HCT116 (cell line): ENCODE measurements at regions not wholly inside any gene's neighbourhood (a gene's known extent, or its start where the extent isn't known, plus 50 kb on each side); places are given as distances from the start of the nearest gene placed in this dataset.

Experiments used
- ATAC-seq: fragments of 200-7000 bp; cut with Tn5 transposase; 2 replicates; pipeline ENCODE4 v1.9.1; 2020; ENCODE audit warnings: mild to moderate bottlenecking, moderate library complexity
- BruUV-seq: library from RNA; stranded (reverse); fragments of 400-500 nt; replicated peaks from 2 replicates; lab custom pipeline; 2021; lab: Mats Ljungman, UMichigan
- CTCF ChIA-PET: fragments of 300-600 bp; sonication (Branson Sonifier 250); formaldehyde crosslinking; loops from one replicate; lab custom pipeline; 2021; ENCODE audit warnings: antibody characterized with exemption; lab: Charles Lee
- POLR2A ChIA-PET: fragments of 300-600, 350-600 bp; sonication (Branson Sonifier 250); formaldehyde crosslinking; loops from one replicate; lab custom pipeline; 2021; ENCODE audit warnings: antibody characterized with exemption; lab: Charles Lee
- RAD21 ChIA-PET, 2 experiments: fragments of 300-600 bp; sonication (Branson Sonifier 250); formaldehyde crosslinking; loops; one replicate each; lab custom pipeline; 2023; ENCODE audit warnings: low total read pairs in 2 of 2; ENCODE audit not compliant: uncharacterized antibody in 2 of 2, unreplicated experiment in 2 of 2, low non-redundant PET in 1 of 2; lab: Charles Lee
- DNase-seq: peaks from one replicate; pipeline ENCODE4 v3.0.0-alpha.2; 2010; ENCODE audit warnings: low read depth, low spot score
- H2AFZ ChIP-seq: fragments of 200-600 bp; shearing (Covaris generic), sonication (generic); 2 replicates; pipeline ENCODE4 v1.6.1; 2017; ENCODE audit warnings: low read depth, mixed run types, mixed read lengths, antibody characterized with exemption, low read length; ENCODE audit not compliant: poor library complexity, severe bottlenecking
- H3K27ac ChIP-seq: 2 replicates; pipeline ENCODE4 v1.5.1; 2012; ENCODE audit warnings: low read depth, low read length
- H3K27me3 ChIP-seq: fragments of 200-600 bp; sonication (generic); 2 replicates; pipeline ENCODE4 v1.6.1; 2016; ENCODE audit warnings: mixed run types, low read length, mixed read lengths; ENCODE audit not compliant: insufficient read depth
- H3K36me3 ChIP-seq, 2 experiments: fragments of 200-500 bp in 1 of 2; fragments of 200-600 bp in 1 of 2; sonication (Bioruptor generic) in 1 of 2; sonication (generic) in 1 of 2; 2 replicates each; pipeline versions ENCODE4 v1.5.1 to v1.6.1; 2014 to 2016; ENCODE audit warnings: low read length in 2 of 2, inconsistent platforms in 1 of 2, mixed read lengths in 1 of 2, mixed run types in 1 of 2; ENCODE audit not compliant: insufficient read depth in 2 of 2, control insufficient read depth in 1 of 2
- H3K4me1 ChIP-seq, 2 experiments: fragments of 200-600 bp in 1 of 2; sonication (generic) in 1 of 2; 2 replicates each; pipeline versions ENCODE4 v1.5.1 to v1.6.1; 2012 to 2017; ENCODE audit warnings: low read length in 2 of 2, inconsistent platforms in 1 of 2, mild to moderate bottlenecking in 1 of 2, mixed read lengths in 1 of 2, mixed run types in 1 of 2, moderate library complexity in 1 of 2; ENCODE audit not compliant: insufficient read depth in 2 of 2, control insufficient read depth in 1 of 2
- H3K4me2 ChIP-seq: fragments of 200-600 bp; sonication (generic); 2 replicates; pipeline ENCODE4 v1.6.1; 2017; ENCODE audit warnings: mixed run types, low read length, mixed read lengths
- H3K4me3 ChIP-seq, 2 experiments: fragments of 200-600 bp in 1 of 2; sonication (generic) in 1 of 2; replicated peaks in 1 of 2; 2 replicates each; pipeline ENCODE4 v1.5.1; 2011 to 2016; ENCODE audit warnings: low read length in 2 of 2, control low read depth in 1 of 2, low read depth in 1 of 2, mild to moderate bottlenecking in 1 of 2, mixed read lengths in 1 of 2, mixed run types in 1 of 2
- H3K79me2 ChIP-seq: fragments of 200-600 bp; sonication (generic); 2 replicates; pipeline ENCODE4 v1.6.1; 2017; ENCODE audit warnings: mild to moderate bottlenecking, mixed run types, low read length, moderate library complexity, mixed read lengths; ENCODE audit not compliant: insufficient read depth
- H3K9ac ChIP-seq: fragments of 200-600 bp; sonication (generic); 2 replicates; pipeline ENCODE4 v1.6.1; 2016; ENCODE audit warnings: low read length, mixed read lengths
- H3K9me2 ChIP-seq: fragments of 200-600 bp; sonication (generic), shearing (Covaris generic); 2 replicates; pipeline ENCODE4 v1.6.1; 2017; ENCODE audit warnings: mixed run types, mild to moderate bottlenecking, moderate library complexity; ENCODE audit not compliant: insufficient read depth
- H3K9me3 ChIP-seq, 2 experiments: fragments of 200-500 bp in 1 of 2; fragments of 200-600 bp in 1 of 2; sonication (Bioruptor generic) in 1 of 2; sonication (generic) in 1 of 2; 2 replicates each; pipeline ENCODE4 v1.6.1; 2014 to 2017; ENCODE audit warnings: low read length in 2 of 2, mixed read lengths in 2 of 2, inconsistent platforms in 1 of 2, low read depth in 1 of 2, mild to moderate bottlenecking in 1 of 2, mixed run types in 1 of 2, moderate library complexity in 1 of 2; ENCODE audit not compliant: control insufficient read depth in 1 of 2, insufficient read depth in 1 of 2
- H4K20me1 ChIP-seq: fragments of 200-600 bp; sonication (generic), shearing (Covaris generic); 2 replicates; pipeline ENCODE4 v1.6.1; 2017; ENCODE audit warnings: mixed run types, mild to moderate bottlenecking, moderate library complexity; ENCODE audit not compliant: insufficient read depth
- EZH2 ChIP-seq: fragments of 200-600 bp; sonication (generic); IDR thresholded peaks from 2 replicates; pipeline ENCODE4 v1.6.1; 2017; ENCODE audit warnings: antibody characterized with exemption, mixed run types
- POLR2A ChIP-seq: IDR thresholded peaks from 2 replicates; pipeline ENCODE4 v1.7.0; 2011; ENCODE audit warnings: borderline replicate concordance; ENCODE audit not compliant: insufficient read depth, insufficient read length; ENCODE audit errors: extremely low read depth
- SRF ChIP-seq: IDR thresholded peaks from 2 replicates; pipeline ENCODE4 v1.6.1; 2012; ENCODE audit warnings: low read depth
- intact Hi-C: fragments of 100-400 bp; cut with micrococcal nuclease; formaldehyde crosslinking; loops from 2 replicates; pipeline ENCODE4 v1.10.0; 2022
- TF ChIP-seq, protein P1 (sequence below), 3 experiments: fragments of 200-600 bp in 1 of 3; sonication (generic) in 1 of 3; IDR thresholded peaks in 2 of 3; conservative IDR thresholded peaks in 1 of 3; 2 replicates each; pipeline ENCODE4 v1.5.1; 2012 to 2017; ENCODE audit warnings: low read depth in 2 of 3, low read length in 2 of 3, antibody characterized with exemption in 1 of 3, borderline replicate concordance in 1 of 3, control low read depth in 1 of 3, mild to moderate bottlenecking in 1 of 3, mixed read lengths in 1 of 3, mixed run types in 1 of 3, moderate library complexity in 1 of 3; ENCODE audit not compliant: insufficient read depth in 1 of 3
- TF ChIP-seq, protein P2 (sequence below): IDR thresholded peaks from 2 replicates; pipeline ENCODE4 v1.6.1; 2012; ENCODE audit warnings: low read depth

DNA sequence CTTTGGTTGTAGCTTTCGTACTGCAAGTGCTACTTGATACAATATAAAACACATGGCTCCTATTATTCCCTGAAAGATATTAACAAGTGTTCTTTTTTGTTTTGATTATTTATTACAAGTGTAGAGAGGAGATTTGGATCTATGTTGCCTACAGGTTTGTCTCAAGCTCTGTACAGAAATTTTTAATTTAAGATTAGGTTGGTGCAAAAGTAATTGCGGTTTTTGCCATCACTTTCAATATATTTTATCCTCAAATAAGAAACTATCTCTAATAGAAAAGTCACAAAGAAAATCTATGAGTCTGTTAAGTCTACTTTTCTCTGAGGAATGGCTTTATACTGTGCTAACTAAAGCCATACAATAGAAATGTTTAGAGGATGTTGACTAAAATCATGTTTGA, 1086.1 kb downstream of the GRM8 start:
- RAD21 ChIA-PET: no interaction called here
- POLR2A ChIA-PET: no interaction called here

More for the DNA sequence above, 1086.1 kb downstream of the GRM8 start:
- CTCF ChIA-PET: no interaction called here
- Histone ChIP-seq H3K4me1 (no peaks in the 10 kb centered on the region), H3K9me2 (no peaks in the 10 kb centered on the region), H3K27me3 (no peaks in the 10 kb centered on the region), H4K20me1 (no peaks in the 10 kb centered on the region), H3K79me2 (no peaks in the 10 kb centered on the region), H2AFZ (no peak overlapping the region), H3K27ac (no peak overlapping the region), H3K4me2 (no peak overlapping the region), H3K4me3 (no peak overlapping the region), H3K36me3 (no peaks in the 10 kb centered on the region), H3K9ac (no peak overlapping the region), H3K9me3 (no peaks in the 10 kb centered on the region)
- no peak for TF ChIP-seq EZH2
- no peak for TF ChIP-seq POLR2A
- TF ChIP-seq, protein P1, sequence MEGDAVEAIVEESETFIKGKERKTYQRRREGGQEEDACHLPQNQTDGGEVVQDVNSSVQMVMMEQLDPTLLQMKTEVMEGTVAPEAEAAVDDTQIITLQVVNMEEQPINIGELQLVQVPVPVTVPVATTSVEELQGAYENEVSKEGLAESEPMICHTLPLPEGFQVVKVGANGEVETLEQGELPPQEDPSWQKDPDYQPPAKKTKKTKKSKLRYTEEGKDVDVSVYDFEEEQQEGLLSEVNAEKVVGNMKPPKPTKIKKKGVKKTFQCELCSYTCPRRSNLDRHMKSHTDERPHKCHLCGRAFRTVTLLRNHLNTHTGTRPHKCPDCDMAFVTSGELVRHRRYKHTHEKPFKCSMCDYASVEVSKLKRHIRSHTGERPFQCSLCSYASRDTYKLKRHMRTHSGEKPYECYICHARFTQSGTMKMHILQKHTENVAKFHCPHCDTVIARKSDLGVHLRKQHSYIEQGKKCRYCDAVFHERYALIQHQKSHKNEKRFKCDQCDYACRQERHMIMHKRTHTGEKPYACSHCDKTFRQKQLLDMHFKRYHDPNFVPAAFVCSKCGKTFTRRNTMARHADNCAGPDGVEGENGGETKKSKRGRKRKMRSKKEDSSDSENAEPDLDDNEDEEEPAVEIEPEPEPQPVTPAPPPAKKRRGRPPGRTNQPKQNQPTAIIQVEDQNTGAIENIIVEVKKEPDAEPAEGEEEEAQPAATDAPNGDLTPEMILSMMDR (IDR thresholded peaks at IDR 0.05 in 2 of 3, conservative IDR thresholded peaks at IDR 0.05 in 1 of 3; ENCODE audit: borderline replicate concordance in 1 of 3, insufficient read depth in 1 of 3, low read depth in 2 of 3, low read length in 2 of 3): no peak
- TF ChIP-seq SRF: no peak
- TF ChIP-seq, protein P2, sequence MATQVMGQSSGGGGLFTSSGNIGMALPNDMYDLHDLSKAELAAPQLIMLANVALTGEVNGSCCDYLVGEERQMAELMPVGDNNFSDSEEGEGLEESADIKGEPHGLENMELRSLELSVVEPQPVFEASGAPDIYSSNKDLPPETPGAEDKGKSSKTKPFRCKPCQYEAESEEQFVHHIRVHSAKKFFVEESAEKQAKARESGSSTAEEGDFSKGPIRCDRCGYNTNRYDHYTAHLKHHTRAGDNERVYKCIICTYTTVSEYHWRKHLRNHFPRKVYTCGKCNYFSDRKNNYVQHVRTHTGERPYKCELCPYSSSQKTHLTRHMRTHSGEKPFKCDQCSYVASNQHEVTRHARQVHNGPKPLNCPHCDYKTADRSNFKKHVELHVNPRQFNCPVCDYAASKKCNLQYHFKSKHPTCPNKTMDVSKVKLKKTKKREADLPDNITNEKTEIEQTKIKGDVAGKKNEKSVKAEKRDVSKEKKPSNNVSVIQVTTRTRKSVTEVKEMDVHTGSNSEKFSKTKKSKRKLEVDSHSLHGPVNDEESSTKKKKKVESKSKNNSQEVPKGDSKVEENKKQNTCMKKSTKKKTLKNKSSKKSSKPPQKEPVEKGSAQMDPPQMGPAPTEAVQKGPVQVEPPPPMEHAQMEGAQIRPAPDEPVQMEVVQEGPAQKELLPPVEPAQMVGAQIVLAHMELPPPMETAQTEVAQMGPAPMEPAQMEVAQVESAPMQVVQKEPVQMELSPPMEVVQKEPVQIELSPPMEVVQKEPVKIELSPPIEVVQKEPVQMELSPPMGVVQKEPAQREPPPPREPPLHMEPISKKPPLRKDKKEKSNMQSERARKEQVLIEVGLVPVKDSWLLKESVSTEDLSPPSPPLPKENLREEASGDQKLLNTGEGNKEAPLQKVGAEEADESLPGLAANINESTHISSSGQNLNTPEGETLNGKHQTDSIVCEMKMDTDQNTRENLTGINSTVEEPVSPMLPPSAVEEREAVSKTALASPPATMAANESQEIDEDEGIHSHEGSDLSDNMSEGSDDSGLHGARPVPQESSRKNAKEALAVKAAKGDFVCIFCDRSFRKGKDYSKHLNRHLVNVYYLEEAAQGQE: no peak
- no TSS peak for BruUV-seq
- DNase-seq (no peak), ATAC-seq (no peak)
- intact Hi-C loops: no loop called here
